PC-9 (cell line): ENCODE measurements at regions not wholly inside any gene's neighbourhood (a gene's known extent, or its start where the extent isn't known, plus 50 kb on each side); places are given as distances from the start of the nearest gene placed in this dataset.

Experiments
- EZH2 ChIP-seq: fragments of 200-600 bp; sonication (generic); IDR thresholded peaks from 2 replicates; pipeline ENCODE4 v1.8.0; 2017; ENCODE audit warnings: antibody characterized with exemption, low read depth
- TF ChIP-seq, protein P1 (sequence below): fragments of 200-600 bp; sonication (generic); conservative IDR thresholded peaks from 2 replicates; pipeline ENCODE4 v1.6.1; 2017; ENCODE audit warnings: mixed run types, antibody characterized with exemption, mild to moderate bottlenecking, moderate library complexity

DNA sequence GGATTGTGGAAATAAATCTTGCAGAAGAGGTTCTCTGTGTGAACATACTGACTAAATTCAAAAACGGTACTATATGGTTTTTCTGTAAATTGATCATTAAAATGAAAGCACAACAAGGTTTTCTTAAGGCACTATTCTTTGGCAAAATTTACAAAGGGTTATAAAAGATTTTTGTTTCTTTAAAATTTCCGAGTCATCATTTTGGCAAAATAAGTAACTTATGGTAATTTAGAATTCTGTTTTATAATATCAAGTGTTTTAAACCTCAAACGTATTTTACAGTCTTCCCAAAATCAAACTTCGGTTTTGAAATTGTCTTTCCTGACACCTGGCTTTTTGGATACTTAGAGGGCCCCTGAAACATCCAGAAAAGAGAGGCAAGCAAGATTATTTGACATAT is 101.9 kb upstream of the TFPI start:
- TF ChIP-seq, protein P1, sequence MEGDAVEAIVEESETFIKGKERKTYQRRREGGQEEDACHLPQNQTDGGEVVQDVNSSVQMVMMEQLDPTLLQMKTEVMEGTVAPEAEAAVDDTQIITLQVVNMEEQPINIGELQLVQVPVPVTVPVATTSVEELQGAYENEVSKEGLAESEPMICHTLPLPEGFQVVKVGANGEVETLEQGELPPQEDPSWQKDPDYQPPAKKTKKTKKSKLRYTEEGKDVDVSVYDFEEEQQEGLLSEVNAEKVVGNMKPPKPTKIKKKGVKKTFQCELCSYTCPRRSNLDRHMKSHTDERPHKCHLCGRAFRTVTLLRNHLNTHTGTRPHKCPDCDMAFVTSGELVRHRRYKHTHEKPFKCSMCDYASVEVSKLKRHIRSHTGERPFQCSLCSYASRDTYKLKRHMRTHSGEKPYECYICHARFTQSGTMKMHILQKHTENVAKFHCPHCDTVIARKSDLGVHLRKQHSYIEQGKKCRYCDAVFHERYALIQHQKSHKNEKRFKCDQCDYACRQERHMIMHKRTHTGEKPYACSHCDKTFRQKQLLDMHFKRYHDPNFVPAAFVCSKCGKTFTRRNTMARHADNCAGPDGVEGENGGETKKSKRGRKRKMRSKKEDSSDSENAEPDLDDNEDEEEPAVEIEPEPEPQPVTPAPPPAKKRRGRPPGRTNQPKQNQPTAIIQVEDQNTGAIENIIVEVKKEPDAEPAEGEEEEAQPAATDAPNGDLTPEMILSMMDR, result no peak
- no peak for TF ChIP-seq EZH2
